DND-41 (cell line): ENCODE measurements at regions not wholly inside any gene's neighbourhood (a gene's known extent, or its start where the extent isn't known, plus 50 kb on each side); places are given as distances from the start of the nearest gene placed in this dataset.
"Not testable (repeated sequence)": the region's sequence is repeated elsewhere in the genome, so short reads cannot be mapped to it uniquely, and the experiment has no call there.

Experiments used
- ATAC-seq: fragments of 200-7000 bp; cut with Tn5 transposase; 3 replicates; pipeline ENCODE4 v1.9.1; 2021; ENCODE audit warnings: low read depth; ENCODE audit not compliant: insufficient read depth
- DNase-seq: peaks from one replicate; pipeline ENCODE4 v3.0.0-alpha.2; 2020
- H2AFZ ChIP-seq: 2 replicates; pipeline ENCODE4 v1.6.0; 2012; ENCODE audit warnings: low read depth, low read length
- H3K27ac ChIP-seq: 2 replicates; pipeline ENCODE4 v1.5.1; 2012; ENCODE audit warnings: low read length, inconsistent platforms
- H3K27me3 ChIP-seq: fragments of 200-600 bp; sonication (generic); 2 replicates; pipeline ENCODE4 v1.6.0; 2012; ENCODE audit warnings: low read length, mild to moderate bottlenecking, inconsistent platforms; ENCODE audit not compliant: insufficient read depth, poor library complexity
- H3K36me3 ChIP-seq: 2 replicates; pipeline ENCODE4 v1.5.1; 2012; ENCODE audit warnings: low read length, inconsistent platforms; ENCODE audit not compliant: insufficient read depth
- H3K4me1 ChIP-seq: 2 replicates; pipeline ENCODE4 v1.5.1; 2012; ENCODE audit warnings: mild to moderate bottlenecking, low read length; ENCODE audit not compliant: insufficient read depth
- H3K4me2 ChIP-seq: 2 replicates; pipeline ENCODE4 v1.6.0; 2012; ENCODE audit warnings: mild to moderate bottlenecking, moderate library complexity, low read length, inconsistent platforms; ENCODE audit not compliant: insufficient read depth
- H3K4me3 ChIP-seq, 2 experiments: fragments of 200-600 bp in 1 of 2; shearing (Covaris generic) in 1 of 2; 2 replicates each; pipeline ENCODE4 v1.5.1; 2012 to 2016; ENCODE audit warnings: inconsistent platforms in 2 of 2, low read length in 2 of 2, mild to moderate bottlenecking in 2 of 2, low read depth in 1 of 2, moderate library complexity in 1 of 2
- H3K79me2 ChIP-seq: 2 replicates; pipeline ENCODE4 v1.6.0; 2012; ENCODE audit warnings: low read length, inconsistent platforms; ENCODE audit not compliant: insufficient read depth
- H3K9ac ChIP-seq: 2 replicates; pipeline ENCODE4 v1.6.0; 2012; ENCODE audit warnings: low read depth, mild to moderate bottlenecking, inconsistent platforms, low read length, moderate library complexity
- H3K9me3 ChIP-seq: 2 replicates; pipeline ENCODE4 v1.5.1; 2012; ENCODE audit warnings: low read length, moderate library complexity, mild to moderate bottlenecking, inconsistent platforms; ENCODE audit not compliant: insufficient read depth, severe bottlenecking
- H4K20me1 ChIP-seq: 2 replicates; pipeline ENCODE4 v1.6.0; 2012; ENCODE audit warnings: low read length; ENCODE audit not compliant: insufficient read depth
- EZH2 ChIP-seq: IDR thresholded peaks from 3 replicates; pipeline ENCODE4 v1.6.1; 2012; ENCODE audit warnings: borderline replicate concordance, low read depth, mild to moderate bottlenecking, moderate library complexity, low read length, inconsistent platforms; ENCODE audit not compliant: severe bottlenecking
- TF ChIP-seq, protein P1 (sequence below): IDR thresholded peaks from 2 replicates; pipeline ENCODE4 v1.5.1; 2012; ENCODE audit warnings: borderline replicate concordance, low read length, moderate library complexity, mild to moderate bottlenecking; ENCODE audit not compliant: poor library complexity, severe bottlenecking; ENCODE audit errors: extremely low read depth

DNA sequence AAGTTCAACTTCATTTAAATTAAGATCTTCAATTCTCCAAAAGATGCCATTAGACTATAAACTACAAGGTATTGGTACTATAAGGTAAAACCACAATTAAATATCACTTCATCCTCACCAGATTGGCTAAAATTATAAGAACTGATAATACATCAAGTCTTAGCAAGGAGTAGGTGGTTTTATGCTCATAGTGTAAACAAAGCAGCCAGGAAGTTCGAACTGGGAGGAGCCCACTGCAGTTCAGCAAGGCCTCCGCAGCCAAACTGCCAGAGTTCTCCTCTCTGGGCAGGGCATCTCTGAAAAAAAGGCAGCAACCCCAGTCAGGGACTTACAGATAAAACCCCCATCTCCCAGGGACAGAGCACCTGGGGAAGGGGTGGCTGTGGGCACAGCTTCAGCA, 91.6 kb upstream of the SETMAR start:
- Histone ChIP-seq H3K9ac (no peak overlapping the region), H3K36me3 (no peaks in the 10 kb centered on the region), H3K4me3 (no peak overlapping the region), H3K27me3 (no peaks in the 10 kb centered on the region), H3K4me1 (no peaks in the 10 kb centered on the region), H4K20me1 (no peaks in the 10 kb centered on the region), H3K79me2 (no peaks in the 10 kb centered on the region), H3K4me2 (no peak overlapping the region), H2AFZ (no peak overlapping the region), H3K27ac (no peak overlapping the region), H3K9me3 (no peaks in the 10 kb centered on the region)
- TF ChIP-seq EZH2, result no peak
- TF ChIP-seq, protein P1, sequence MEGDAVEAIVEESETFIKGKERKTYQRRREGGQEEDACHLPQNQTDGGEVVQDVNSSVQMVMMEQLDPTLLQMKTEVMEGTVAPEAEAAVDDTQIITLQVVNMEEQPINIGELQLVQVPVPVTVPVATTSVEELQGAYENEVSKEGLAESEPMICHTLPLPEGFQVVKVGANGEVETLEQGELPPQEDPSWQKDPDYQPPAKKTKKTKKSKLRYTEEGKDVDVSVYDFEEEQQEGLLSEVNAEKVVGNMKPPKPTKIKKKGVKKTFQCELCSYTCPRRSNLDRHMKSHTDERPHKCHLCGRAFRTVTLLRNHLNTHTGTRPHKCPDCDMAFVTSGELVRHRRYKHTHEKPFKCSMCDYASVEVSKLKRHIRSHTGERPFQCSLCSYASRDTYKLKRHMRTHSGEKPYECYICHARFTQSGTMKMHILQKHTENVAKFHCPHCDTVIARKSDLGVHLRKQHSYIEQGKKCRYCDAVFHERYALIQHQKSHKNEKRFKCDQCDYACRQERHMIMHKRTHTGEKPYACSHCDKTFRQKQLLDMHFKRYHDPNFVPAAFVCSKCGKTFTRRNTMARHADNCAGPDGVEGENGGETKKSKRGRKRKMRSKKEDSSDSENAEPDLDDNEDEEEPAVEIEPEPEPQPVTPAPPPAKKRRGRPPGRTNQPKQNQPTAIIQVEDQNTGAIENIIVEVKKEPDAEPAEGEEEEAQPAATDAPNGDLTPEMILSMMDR, result no peak
- DNase-seq (no peak), ATAC-seq (no peak)

GRCh38 chr3:4213420-4213819, 89.7 kb upstream of the SETMAR start:
- H3K9ac ChIP-seq, result not testable (repeated sequence)

GRCh38 chr3:4216974-4217373, 86.2 kb upstream of the SETMAR start:
- not testable (repeated sequence) for H2AFZ ChIP-seq, DNase-seq, H3K27me3 ChIP-seq, H3K4me1 ChIP-seq, ATAC-seq, H3K9ac ChIP-seq, H3K27ac ChIP-seq, H3K79me2 ChIP-seq, H4K20me1 ChIP-seq, H3K4me2 ChIP-seq, H3K36me3 ChIP-seq, H3K9me3 ChIP-seq, H3K4me3 ChIP-seq

More at GRCh38 chr3:4213420-4213819, 89.7 kb upstream of the SETMAR start:
- DNase-seq, ATAC-seq, H3K4me1 ChIP-seq, H3K36me3 ChIP-seq, H3K79me2 ChIP-seq, H3K27ac ChIP-seq, H2AFZ ChIP-seq, H4K20me1 ChIP-seq, H3K27me3 ChIP-seq, H3K4me3 ChIP-seq, H3K9me3 ChIP-seq, H3K4me2 ChIP-seq: not testable (repeated sequence)

- H3K9me3 ChIP-seq, result no peaks in the 10 kb centered on the region
- H3K27ac ChIP-seq, result no peak overlapping the region
- ATAC-seq (no peak), DNase-seq (no peak)
- H4K20me1 ChIP-seq, result no peaks in the 10 kb centered on the region
- no peaks in the 10 kb centered on the region for H3K4me1 ChIP-seq
- TF ChIP-seq, protein P1, result no peak
- TF ChIP-seq EZH2, result no peak
- H3K79me2 ChIP-seq, result no peaks in the 10 kb centered on the region
- H2AFZ ChIP-seq, result no peak overlapping the region
- no peaks in the 10 kb centered on the region for H3K36me3 ChIP-seq
- H3K9ac ChIP-seq, result no peak overlapping the region
- H3K4me3 ChIP-seq, result no peak overlapping the region
- no peaks in the 10 kb centered on the region for H3K27me3 ChIP-seq
- no peak overlapping the region for H3K4me2 ChIP-seq
Observed at GRCh38 chr3:4218456-4219226, 84.5 kb upstream of the SETMAR start.
